HG02610 (cell line): ENCODE measurements at regions not wholly inside any gene's neighbourhood (a gene's known extent, or its start where the extent isn't known, plus 50 kb on each side); places are given as distances from the start of the nearest gene placed in this dataset.

Source experiments
- ATAC-seq: cut with Tn5 transposase; IDR thresholded peaks from one replicate; pipeline ENCODE4 v1.9.1; 2021; ENCODE audit warnings: mild to moderate bottlenecking, moderate library complexity; ENCODE audit not compliant: unreplicated experiment

GRCh38 chr3:96705895-96706294 lies 108.5 kb upstream of the EPHA6 start:
- no peak for ATAC-seq

GRCh38 chr3:96706509-96706908 lies 107.9 kb upstream of the EPHA6 start:
- ATAC-seq = no peak

GRCh38 chr3:96711816-96712215 lies 102.6 kb upstream of the EPHA6 start:
- ATAC-seq = no peak

- ATAC-seq = no peak
Measured at GRCh38 chr3:96712792-96713191, 101.6 kb upstream of the EPHA6 start.

GRCh38 chr3:96719921-96720320 lies 94.5 kb upstream of the EPHA6 start:
- no peak for ATAC-seq

- no peak for ATAC-seq
Measured at GRCh38 chr3:96731031-96731430, 83.4 kb upstream of the EPHA6 start.

GRCh38 chr3:96734273-96735009 lies 80.0 kb upstream of the EPHA6 start:
- no peak for ATAC-seq

GRCh38 chr3:96748139-96748538 lies 66.3 kb upstream of the EPHA6 start:
- no peak for ATAC-seq

GRCh38 chr3:96750094-96750767 lies 64.2 kb upstream of the EPHA6 start:
- no peak for ATAC-seq

- no peak for ATAC-seq
Measured at GRCh38 chr3:96753124-96753523, 61.3 kb upstream of the EPHA6 start.

- no peak for ATAC-seq
Measured at GRCh38 chr3:96754128-96754527, 60.3 kb upstream of the EPHA6 start.

GRCh38 chr3:96755519-96755918 lies 58.9 kb upstream of the EPHA6 start:
- ATAC-seq = no peak

GRCh38 chr3:96756516-96756915 lies 57.9 kb upstream of the EPHA6 start:
- ATAC-seq = no peak

GRCh38 chr3:96760956-96761355 lies 53.4 kb upstream of the EPHA6 start:
- no peak for ATAC-seq
